Renal cortex interstitium (tissue), 11 donors: ENCODE measurements at regions not wholly inside any gene's neighbourhood (a gene's known extent, or its start where the extent isn't known, plus 50 kb on each side); places are given as distances from the start of the nearest gene placed in this dataset.
A peak's percentile ranks its signal among the peaks of the same experiment; 100 is the strongest.
"Not testable (repeated sequence)": the region's sequence is repeated elsewhere in the genome, so short reads cannot be mapped to it uniquely, and the experiment has no call there.

Experiments
- DNase-seq, 11 donors: peaks; one replicate each; pipeline ENCODE4 v3.0.0-alpha.2; 2013; ENCODE audit warnings: low read depth in 9 of 11, low spot score in 4 of 11; ENCODE audit errors: extremely low read depth in 1 of 11

DNA sequence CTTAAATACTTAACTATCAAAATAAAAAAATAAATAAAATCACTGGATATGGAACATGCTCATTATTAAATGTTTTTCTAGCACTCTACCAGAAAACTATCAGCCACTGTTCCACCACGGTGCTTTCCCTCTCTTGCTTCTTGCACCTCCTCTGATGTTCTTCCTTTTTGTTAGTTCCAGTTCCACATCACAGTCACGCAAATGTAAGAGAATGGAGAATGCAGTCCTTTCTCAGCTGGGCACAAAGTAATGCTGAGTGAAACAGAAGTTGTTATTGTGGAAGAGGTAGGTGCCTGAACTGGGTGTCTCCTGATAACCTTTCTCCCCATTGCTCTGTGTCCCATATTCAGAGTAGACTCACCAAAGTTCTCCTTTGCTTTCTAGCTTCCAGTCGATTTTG, 1116.9 kb upstream of the TMEM132C start:
- no peak for DNase-seq

DNA sequence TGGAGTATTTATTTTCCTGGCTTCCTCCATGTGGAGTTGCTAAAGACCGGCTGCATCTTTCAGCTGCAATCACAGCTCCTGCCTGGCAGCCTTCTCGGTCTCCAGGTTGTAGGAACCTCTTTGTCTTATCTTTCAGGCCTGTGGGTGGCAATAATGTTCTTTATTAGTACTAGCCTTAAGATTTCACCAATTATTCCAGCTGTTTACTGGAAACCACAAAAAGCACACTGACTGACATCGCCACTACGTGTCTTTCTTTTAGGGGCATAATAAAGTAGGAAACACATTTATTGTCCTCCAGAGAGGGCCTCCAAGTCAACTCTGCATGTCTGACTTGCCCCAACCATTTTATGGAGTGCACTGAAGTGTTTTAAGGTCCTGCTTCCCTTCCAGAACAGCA, 1116.5 kb upstream of the TMEM132C start:
- DNase-seq = no peak

DNA sequence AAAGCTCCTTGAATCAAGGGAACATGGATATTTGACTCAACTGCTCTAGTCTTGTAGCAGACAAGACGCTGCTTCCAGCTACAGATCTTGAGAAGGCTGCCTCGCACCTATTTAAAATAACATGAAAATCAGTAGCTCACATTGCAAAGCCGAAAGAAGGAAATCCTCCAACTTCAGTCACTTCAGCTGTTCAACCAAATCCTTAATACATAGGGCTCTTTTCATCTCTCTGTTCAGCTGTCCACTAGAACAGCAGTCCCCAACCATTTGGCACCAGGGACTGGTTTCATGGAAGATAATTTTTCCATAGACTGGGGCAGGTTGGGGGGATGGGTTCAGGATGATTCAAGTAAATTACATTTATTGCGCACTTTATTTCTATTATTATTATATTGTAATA, 1116.0 kb upstream of the TMEM132C start:
- no peak for DNase-seq

- DNase-seq = no peak
These were observed 1113.0 kb upstream of the TMEM132C start for GRCh38 chr12:127153996-127154395.

DNA sequence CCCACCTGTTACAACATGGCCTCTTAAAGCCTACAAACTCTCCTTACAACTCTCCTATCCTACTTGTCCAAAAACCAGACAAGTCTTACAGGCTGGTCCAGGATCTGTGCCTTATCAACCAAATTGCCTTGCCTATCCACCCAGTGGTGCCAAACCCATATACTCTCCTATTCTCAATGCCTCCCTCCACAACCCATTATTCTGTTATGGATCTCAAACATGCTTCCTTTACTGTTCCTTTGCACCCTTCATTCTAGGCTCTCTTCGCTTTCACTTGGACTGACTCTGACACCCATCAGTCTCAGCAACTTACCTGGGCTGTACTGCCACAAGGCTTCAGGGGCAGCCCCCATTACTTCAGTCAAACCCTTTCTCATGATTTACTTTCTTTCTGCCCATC, 1112.1 kb upstream of the TMEM132C start:
- not testable (repeated sequence) for DNase-seq

DNA sequence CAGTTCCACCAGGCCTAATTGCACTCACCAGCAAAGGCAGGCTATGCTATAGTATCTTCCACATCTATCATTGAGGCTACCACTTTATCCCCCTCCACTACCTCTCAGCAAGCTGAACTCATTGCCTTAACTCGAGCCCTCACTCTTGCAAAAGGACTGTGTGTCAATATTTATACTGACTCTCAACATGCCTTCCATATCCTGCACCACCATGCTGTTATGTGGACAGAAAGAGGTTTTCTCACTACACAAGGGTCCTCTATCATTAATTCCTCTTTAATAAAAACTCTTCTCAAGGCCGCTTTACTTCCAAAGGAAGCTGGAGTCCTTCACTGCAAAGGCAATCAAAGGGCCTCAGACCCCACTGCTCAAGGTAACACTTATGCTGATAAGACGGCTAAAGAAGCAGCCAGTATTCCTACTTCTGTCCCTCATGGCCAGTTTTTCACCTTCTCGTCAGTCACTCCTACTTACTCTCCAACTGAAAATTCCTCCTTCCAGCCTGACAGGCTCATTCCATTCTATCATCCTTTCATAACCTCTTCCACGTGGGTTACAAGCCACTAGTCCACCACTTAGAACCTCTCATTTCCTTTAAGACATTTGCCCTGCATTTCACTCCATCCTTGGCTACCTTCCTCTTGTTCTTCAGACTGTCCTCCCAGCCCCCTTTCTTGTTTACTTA, 1110.9 kb upstream of the TMEM132C start:
- DNase-seq = not testable (repeated sequence)

DNA sequence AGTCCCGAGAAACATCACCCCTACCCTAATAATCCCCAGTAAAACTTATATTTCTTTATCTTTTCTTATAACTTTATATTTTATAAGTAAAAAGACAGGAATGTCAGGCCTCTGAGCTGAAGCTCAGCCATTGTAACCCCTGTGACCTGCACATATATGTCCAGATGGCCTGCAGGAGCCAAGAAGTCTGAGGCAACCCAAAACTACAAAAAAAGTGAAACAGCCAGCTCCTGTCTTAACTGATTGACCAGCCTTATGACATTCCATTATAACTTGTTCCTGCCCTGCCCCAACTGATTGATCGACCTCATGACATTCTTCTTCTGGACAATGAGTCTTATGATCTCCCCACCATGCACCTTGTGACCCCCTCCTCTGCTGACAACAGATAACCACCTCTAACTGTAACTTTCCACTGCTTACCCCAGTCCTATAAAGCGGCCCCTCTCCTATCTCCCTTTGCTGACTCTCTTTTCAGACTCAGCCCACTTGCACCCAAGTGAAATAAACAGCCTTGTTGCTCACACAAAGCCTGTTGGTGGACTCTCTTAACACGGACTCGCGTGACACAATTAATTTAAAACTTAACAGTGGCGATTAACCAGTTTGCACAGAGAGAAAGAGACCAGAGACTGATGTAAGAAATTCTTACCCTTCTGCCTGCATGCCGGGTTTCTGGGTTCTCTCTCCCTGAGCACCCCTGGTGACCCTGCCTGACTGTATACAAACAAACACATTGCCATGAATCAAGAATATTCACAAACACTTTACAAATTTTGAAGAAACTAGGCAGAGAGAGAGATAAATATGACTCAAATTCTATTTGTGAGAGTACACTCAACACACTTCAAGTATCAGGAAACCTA, 1109.2 kb upstream of the TMEM132C start:
- DNase-seq = not testable (repeated sequence)

GRCh38 chr12:127158385-127159061, 1108.4 kb upstream of the TMEM132C start:
- no peak for DNase-seq

GRCh38 chr12:127161466-127161865, 1105.5 kb upstream of the TMEM132C start:
- DNase-seq = no peak

GRCh38 chr12:127162307-127162706, 1104.7 kb upstream of the TMEM132C start:
- no peak for DNase-seq

GRCh38 chr12:127162902-127163301, 1104.1 kb upstream of the TMEM132C start:
- no peak for DNase-seq

- peak; percentile 39 to 80 (median 61) for DNase-seq
These were observed 1101.2 kb upstream of the TMEM132C start for GRCh38 chr12:127165567-127166392.

DNA sequence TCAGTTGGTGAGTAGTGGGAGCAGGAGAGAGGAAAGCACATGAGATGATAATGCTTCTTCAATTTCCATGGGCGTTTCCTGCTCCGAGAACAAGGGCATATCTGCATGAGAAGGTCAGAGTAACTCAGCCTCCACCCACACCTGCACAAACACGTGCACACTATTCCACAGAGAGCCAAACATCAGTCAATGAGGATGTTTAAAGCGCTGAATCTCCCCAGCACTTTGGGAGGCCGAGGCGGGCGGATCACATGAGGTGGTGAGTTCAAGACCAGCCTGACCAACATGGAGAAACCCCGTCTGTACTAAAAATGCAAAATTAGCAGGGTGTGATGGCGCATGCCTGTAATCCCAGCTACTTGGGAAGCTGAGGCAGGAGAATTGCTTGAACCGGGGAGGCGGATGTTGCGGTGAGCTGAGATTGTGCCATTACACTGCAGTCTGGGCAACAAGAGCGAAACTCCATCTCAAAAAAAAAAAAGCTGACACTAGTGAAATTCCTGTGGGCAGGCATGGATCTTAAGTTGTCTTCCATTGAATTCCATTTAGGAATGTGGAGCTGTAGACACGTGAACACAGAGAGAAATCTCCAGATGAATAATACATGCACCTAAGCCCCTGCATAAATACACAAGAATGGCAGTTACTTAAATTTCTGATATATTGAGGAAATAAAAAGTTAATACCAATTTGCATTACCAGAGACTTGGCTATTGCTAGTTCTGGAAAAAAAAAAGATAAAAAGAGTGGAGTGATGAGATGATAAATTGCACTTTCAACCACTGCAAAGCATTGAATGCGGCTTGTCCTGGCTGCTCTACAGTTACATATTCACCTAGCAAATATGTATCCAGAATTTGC, 1097.4 kb upstream of the TMEM132C start:
- DNase-seq = no peak

DNA sequence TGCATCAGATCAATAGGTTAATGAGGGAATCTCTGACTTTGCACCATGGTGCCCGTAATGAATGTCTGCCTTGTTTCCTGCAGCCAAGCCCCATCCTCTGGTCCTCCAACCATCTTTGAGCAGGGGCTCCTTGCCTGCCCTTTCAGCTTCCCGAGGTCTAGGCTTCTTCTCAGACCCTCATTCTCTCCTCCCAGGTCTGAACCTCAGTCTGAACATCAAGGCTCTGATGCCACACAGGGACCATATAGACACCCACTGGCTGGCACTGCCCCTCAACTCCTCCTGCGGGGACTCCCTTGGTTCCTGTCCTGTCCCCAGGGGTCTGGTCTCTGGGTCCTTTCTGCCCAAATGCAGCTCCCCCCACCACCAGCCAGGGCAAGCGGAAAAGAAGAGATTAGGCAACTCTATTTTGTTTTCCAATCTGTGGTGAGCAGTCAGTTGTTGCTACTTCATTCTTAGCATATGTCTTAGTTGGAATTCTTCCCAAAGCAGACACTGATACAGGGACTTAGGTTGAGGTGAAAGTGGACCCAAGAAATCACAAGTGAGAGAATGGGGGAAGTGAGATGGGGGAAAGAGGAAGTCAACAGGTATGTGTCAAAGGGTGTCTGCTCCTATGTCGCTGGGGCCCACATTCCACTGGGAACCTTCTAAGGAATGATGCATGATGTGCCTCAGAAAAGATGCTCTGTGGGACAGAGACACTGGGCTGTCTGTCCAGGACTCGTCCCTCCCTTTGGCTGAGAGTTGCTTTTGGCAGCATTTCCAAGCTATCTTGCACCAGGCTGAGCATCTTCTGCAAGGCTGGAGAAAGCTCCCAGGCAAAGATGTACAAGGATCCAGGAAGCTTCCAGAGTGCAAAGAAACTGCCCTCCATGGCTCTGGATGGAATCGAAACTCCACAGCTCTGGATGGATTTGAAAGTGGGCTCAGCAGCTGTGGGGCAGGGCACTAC, 1096.5 kb upstream of the TMEM132C start:
- no peak for DNase-seq

DNA sequence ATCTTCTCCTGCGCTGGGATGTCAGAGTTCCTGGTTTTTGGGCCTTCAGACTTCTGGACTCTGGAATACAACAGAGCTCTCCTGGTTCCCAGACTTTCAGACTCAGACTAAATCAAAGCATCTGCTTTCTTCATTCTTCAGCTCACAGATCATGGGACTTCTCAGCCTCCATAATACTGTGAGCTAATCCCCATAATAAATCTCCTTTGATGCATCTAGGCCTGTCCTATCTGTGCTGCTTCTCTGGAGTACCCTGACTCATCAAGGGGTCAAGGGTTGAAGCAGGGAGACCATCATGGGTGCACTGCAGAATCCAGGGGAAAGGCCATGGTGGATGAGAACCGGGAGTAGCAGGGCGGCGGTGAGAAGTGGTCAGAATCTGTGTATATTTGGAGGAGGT, 1094.1 kb upstream of the TMEM132C start:
- no peak for DNase-seq

DNA sequence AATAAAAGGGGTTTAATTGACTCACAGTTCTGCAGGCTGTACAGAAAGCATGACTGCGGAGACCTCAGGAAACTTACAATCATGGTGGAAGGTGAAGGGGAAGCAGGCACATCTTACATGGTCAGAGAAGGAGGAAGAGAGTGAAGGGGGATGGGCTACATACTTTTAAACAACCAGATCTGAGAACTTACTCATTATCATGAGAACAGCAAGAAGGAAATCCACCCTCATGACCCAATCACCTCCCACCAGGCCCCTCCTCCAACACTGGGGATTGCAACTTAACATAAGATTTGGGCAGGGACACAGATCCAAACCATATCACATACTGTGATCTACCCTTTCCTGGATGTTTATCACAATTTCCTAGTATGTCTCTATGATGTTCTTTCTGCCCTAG, 1093.0 kb upstream of the TMEM132C start:
- not testable (repeated sequence) for DNase-seq

DNA sequence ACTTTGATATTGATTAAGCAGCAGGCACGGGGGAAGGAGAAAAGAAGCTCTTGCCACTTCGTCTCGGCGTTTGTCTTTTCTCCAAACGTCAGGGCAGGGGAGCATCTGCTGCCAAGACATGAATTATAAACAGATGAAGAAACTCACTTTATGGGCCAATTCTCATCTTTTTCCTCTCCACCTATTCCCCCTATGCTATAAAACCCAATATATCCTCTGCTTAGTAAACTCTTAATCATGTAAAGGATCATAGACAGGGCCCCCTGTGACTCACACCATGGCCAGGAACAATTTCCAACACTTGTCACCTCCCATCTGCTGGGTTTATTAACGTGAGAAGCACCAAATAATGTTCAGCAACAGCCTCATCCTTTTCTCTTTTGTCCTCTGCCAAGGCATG, 1092.1 kb upstream of the TMEM132C start:
- no peak for DNase-seq
